ENCODE measurements at regions not wholly inside any gene's neighbourhood (a gene's known extent, or its start where the extent isn't known, plus 50 kb on each side); places are given as distances from the start of the nearest gene placed in this dataset.
A peak's percentile ranks its signal among the peaks of the same experiment; 100 is the strongest.

- no peak for TF ChIP-seq CTCF (conservative IDR thresholded peaks at IDR 0.05; ENCODE audit: low read depth, low read length)
- no peak overlapping the region for H3K4me3 ChIP-seq (ENCODE audit: low read depth, low read length)
- no peak for DNase-seq (ENCODE audit: low read depth)
Observed at GRCh38 chr6:93021235-93021915, 398.0 kb downstream of the EPHA7 start.

GRCh38 chr6:93017626-93018025 lies 401.7 kb downstream of the EPHA7 start:
- no peak for TF ChIP-seq CTCF (conservative IDR thresholded peaks at IDR 0.05; ENCODE audit: low read depth, low read length)
- no peak overlapping the region for H3K4me3 ChIP-seq (ENCODE audit: low read depth, low read length)
- DNase-seq (ENCODE audit: low read depth): no peak

GRCh38 chr6:93017213-93017612 lies 402.1 kb downstream of the EPHA7 start:
- TF ChIP-seq CTCF (conservative IDR thresholded peaks at IDR 0.05; ENCODE audit: low read depth, low read length): peak; percentile 44
- no peak overlapping the region for H3K4me3 ChIP-seq (ENCODE audit: low read depth, low read length)
- DNase-seq (ENCODE audit: low read depth): peak; percentile 42

GRCh38 chr6:93013054-93013453 lies 406.3 kb downstream of the EPHA7 start:
- H3K4me3 ChIP-seq (ENCODE audit: low read depth, low read length): no peak overlapping the region
- DNase-seq (ENCODE audit: low read depth): no peak
- no peak for TF ChIP-seq CTCF (conservative IDR thresholded peaks at IDR 0.05; ENCODE audit: low read depth, low read length)

- no peak for TF ChIP-seq CTCF (conservative IDR thresholded peaks at IDR 0.05; ENCODE audit: low read depth, low read length)
- H3K4me3 ChIP-seq (ENCODE audit: low read depth, low read length): no peak overlapping the region
- DNase-seq (ENCODE audit: low read depth): no peak
Observed at GRCh38 chr6:93008375-93008774, 411.0 kb downstream of the EPHA7 start.

- no peak overlapping the region for H3K4me3 ChIP-seq (ENCODE audit: low read depth, low read length)
- DNase-seq (ENCODE audit: low read depth): peak; percentile 47
- TF ChIP-seq CTCF (conservative IDR thresholded peaks at IDR 0.05; ENCODE audit: low read depth, low read length): no peak
Observed at GRCh38 chr6:92989656-92990055, 429.7 kb downstream of the EPHA7 start.

- DNase-seq (ENCODE audit: low read depth): peak; percentile 17
- TF ChIP-seq CTCF (conservative IDR thresholded peaks at IDR 0.05; ENCODE audit: low read depth, low read length): no peak
- H3K4me3 ChIP-seq (ENCODE audit: low read depth, low read length): no peak overlapping the region
Observed at GRCh38 chr6:92979281-92979680, 440.1 kb downstream of the EPHA7 start.
